GM23248 (cell line): ENCODE measurements at regions not wholly inside any gene's neighbourhood (a gene's known extent, or its start where the extent isn't known, plus 50 kb on each side); places are given as distances from the start of the nearest gene placed in this dataset.

Source experiments
- DNase-seq: peaks from one replicate; pipeline ENCODE4 v3.0.0-alpha.2; 2015
- H2AFZ ChIP-seq: fragments of 200-600 bp; sonication (generic); 2 replicates; pipeline ENCODE4 v1.6.1; 2016; ENCODE audit warnings: antibody characterized with exemption
- H3F3A ChIP-seq: fragments of 200-600 bp; sonication (generic); 2 replicates; pipeline ENCODE4 v1.6.1; 2016; ENCODE audit warnings: mild to moderate bottlenecking, antibody characterized with exemption, mixed run types; ENCODE audit not compliant: insufficient read depth
- H3K27ac ChIP-seq: fragments of 200-600 bp; sonication (generic); 2 replicates; pipeline ENCODE4 v1.5.1; 2016; ENCODE audit warnings: mild to moderate bottlenecking
- H3K27me3 ChIP-seq: fragments of 200-600 bp; sonication (generic); replicated peaks from 2 replicates; pipeline ENCODE4 v1.6.1; 2016; ENCODE audit warnings: mild to moderate bottlenecking; ENCODE audit not compliant: insufficient read depth
- H3K36me3 ChIP-seq: fragments of 200-600 bp; sonication (generic); 2 replicates; pipeline ENCODE4 v1.6.1; 2016; ENCODE audit warnings: low read depth, mild to moderate bottlenecking
- H3K4me1 ChIP-seq: fragments of 200-600 bp; sonication (generic); 2 replicates; pipeline ENCODE4 v1.6.1; 2016; ENCODE audit warnings: mild to moderate bottlenecking; ENCODE audit not compliant: insufficient read depth
- H3K4me2 ChIP-seq: fragments of 200-600 bp; sonication (generic); one replicate; pipeline ENCODE4 v1.6.1; 2016; ENCODE audit warnings: mild to moderate bottlenecking; ENCODE audit not compliant: unreplicated experiment
- H3K4me3 ChIP-seq: fragments of 200-600 bp; sonication (generic); 2 replicates; pipeline ENCODE4 v1.5.1; 2016; ENCODE audit warnings: mild to moderate bottlenecking
- H3K79me2 ChIP-seq: fragments of 200-600 bp; sonication (generic); 2 replicates; pipeline ENCODE4 v1.6.1; 2016; ENCODE audit warnings: mild to moderate bottlenecking; ENCODE audit not compliant: insufficient read depth
- H3K9ac ChIP-seq: fragments of 200-600 bp; sonication (generic); 2 replicates; pipeline ENCODE4 v1.6.1; 2016; ENCODE audit warnings: mild to moderate bottlenecking
- H3K9me2 ChIP-seq: fragments of 200-600 bp; sonication (generic); 2 replicates; pipeline ENCODE4 v1.6.1; 2016; ENCODE audit warnings: mixed run types, mild to moderate bottlenecking, moderate library complexity; ENCODE audit not compliant: insufficient read depth
- H3K9me3 ChIP-seq: fragments of 200-600 bp; sonication (generic); one replicate; pipeline ENCODE4 v1.6.1; 2017; ENCODE audit warnings: low read depth
- H4K20me1 ChIP-seq: fragments of 200-600 bp; sonication (generic); 2 replicates; pipeline ENCODE4 v1.6.0; 2016; ENCODE audit not compliant: insufficient read depth
- EZH2 ChIP-seq: fragments of 200-600 bp; sonication (generic); IDR thresholded peaks from 2 replicates; pipeline ENCODE4 v1.6.1; 2018; ENCODE audit warnings: antibody characterized with exemption, mild to moderate bottlenecking; ENCODE audit not compliant: insufficient read depth, poor library complexity, severe bottlenecking
- EZH2phosphoT487 ChIP-seq: fragments of 200-600 bp; sonication (generic); IDR thresholded peaks from 2 replicates; pipeline ENCODE4 v1.6.1; 2018; ENCODE audit warnings: antibody characterized with exemption, moderate library complexity, mild to moderate bottlenecking, low read depth; ENCODE audit not compliant: insufficient read depth
- WGBS, 2 experiments: methylation state at CpG; one replicate each; pipeline ENCODE4 v1.1.6; 2015 to 2017; ENCODE audit warnings: low lambda C conversion rate in 2 of 2, low coverage in 1 of 2; ENCODE audit errors: missing lambda C conversion rate in 2 of 2; 5-methylcytosine and 5-hydroxymethylcytosine counted together
- in situ Hi-C: fragments of 300-500 bp; cut with MboI; formaldehyde crosslinking; loops from 2 replicates; pipeline ENCODE4 v1.15.0; 2020

- DNase-seq: no peak
- 0 out of 2 replicates have a peak, but pooled peaks cover 3% of the 10 kb centered on the region for H3K27me3 ChIP-seq
- in situ Hi-C loops: no loop called here
- H3K27ac ChIP-seq: no peak overlapping the region
- no peak for TF ChIP-seq EZH2phosphoT487
- no peak for TF ChIP-seq EZH2
- no peak overlapping the region for H3K9ac ChIP-seq
- H3K4me3 ChIP-seq: no peak overlapping the region
- WGBS, 2 experiments: 95 to 100% methylated on average over 1 of the region's 1 CpG
- H3F3A ChIP-seq: peaks cover 25% of the 10 kb centered on the region
- peaks cover 14% of the 10 kb centered on the region for H3K4me1 ChIP-seq
- H3K79me2 ChIP-seq: no peaks in the 10 kb centered on the region
- H3K9me3 ChIP-seq: no peaks in the 10 kb centered on the region
- no peaks in the 10 kb centered on the region for H4K20me1 ChIP-seq
- no peak overlapping the region for H3K4me2 ChIP-seq
- no peaks in the 10 kb centered on the region for H3K9me2 ChIP-seq
- no peaks in the 10 kb centered on the region for H3K36me3 ChIP-seq
- no peak overlapping the region for H2AFZ ChIP-seq
These were observed 171.2 kb upstream of the ZFHX3 start for GRCh38 chr16:73219176-73219575.

DNA sequence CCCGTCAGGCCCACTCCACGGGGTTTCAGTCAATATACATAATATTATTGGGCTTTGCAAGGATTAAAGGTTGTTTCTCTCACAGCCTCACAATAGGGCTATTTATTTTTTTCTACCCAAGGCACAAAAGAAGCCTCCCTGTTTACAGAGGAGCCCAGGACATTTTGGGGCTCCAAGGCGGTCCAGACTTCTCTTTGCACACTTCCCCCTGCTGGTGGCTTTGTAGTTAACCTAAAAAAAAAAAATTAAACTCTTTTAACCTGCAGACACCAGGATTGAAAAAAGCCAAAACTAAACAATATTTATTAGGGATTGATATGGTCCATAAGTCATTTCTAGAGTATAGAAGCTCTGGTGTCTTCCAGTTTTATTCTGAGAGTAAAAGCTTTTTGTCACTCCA lies 169.7 kb upstream of the ZFHX3 start:
- H3K27ac ChIP-seq: no peak overlapping the region
- in situ Hi-C loops: no loop called here
- H3K4me1 ChIP-seq: peaks cover 23% of the 10 kb centered on the region
- no peaks in the 10 kb centered on the region for H3K79me2 ChIP-seq
- TF ChIP-seq EZH2phosphoT487 (no peak), EZH2 (no peak)
- H3K4me3 ChIP-seq: no peak overlapping the region
- WGBS, 2 experiments: 77 to 79% methylated on average over 3 of the region's 3 CpGs
- H3K36me3 ChIP-seq: no peaks in the 10 kb centered on the region
- no peaks in the 10 kb centered on the region for H4K20me1 ChIP-seq
- no peak for DNase-seq
- H3K9ac ChIP-seq: no peak overlapping the region
- H3K27me3 ChIP-seq: no peaks in the 10 kb centered on the region
- H3K9me3 ChIP-seq: no peaks in the 10 kb centered on the region
- no peak overlapping the region for H2AFZ ChIP-seq
- H3K4me2 ChIP-seq: no peak overlapping the region
- no peaks in the 10 kb centered on the region for H3K9me2 ChIP-seq
- H3F3A ChIP-seq: peaks cover 38% of the 10 kb centered on the region

DNA sequence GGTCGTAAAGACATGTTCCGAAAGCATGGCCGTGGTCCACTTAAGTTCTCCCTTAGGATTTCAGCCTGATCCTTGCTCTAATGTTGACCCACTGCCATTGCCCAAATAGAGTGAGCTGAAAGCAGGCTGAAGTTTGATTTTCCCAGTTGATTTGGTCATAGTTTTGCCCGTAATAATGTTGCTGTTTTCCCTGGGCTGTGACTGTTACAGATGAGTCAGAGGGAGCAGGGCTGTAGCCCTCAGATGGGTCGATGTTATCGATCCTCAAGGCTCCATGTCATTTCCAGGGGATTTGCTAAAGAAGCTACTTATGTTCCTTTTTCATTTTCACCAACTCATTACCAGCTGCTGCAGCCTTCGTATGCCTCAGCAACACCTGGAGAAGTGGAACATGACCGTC lies 169.0 kb upstream of the ZFHX3 start:
- in situ Hi-C loops: no loop called here
- Histone ChIP-seq H3K27ac (no peak overlapping the region), H3K9me2 (no peaks in the 10 kb centered on the region), H3K4me3 (no peak overlapping the region), H3K27me3 (no peaks in the 10 kb centered on the region), H4K20me1 (no peaks in the 10 kb centered on the region), H3F3A (peaks cover 38% of the 10 kb centered on the region), H3K4me1 (peaks cover 23% of the 10 kb centered on the region), H3K9ac (no peak overlapping the region), H3K4me2 (no peak overlapping the region), H3K79me2 (no peaks in the 10 kb centered on the region), H3K36me3 (no peaks in the 10 kb centered on the region), H3K9me3 (no peaks in the 10 kb centered on the region), H2AFZ (no peak overlapping the region)
- TF ChIP-seq EZH2phosphoT487 (no peak), EZH2 (no peak)
- WGBS, 2 experiments: 85 to 92% methylated on average over 8 of the region's 8 CpGs
- peak; percentile 34 for DNase-seq

DNA sequence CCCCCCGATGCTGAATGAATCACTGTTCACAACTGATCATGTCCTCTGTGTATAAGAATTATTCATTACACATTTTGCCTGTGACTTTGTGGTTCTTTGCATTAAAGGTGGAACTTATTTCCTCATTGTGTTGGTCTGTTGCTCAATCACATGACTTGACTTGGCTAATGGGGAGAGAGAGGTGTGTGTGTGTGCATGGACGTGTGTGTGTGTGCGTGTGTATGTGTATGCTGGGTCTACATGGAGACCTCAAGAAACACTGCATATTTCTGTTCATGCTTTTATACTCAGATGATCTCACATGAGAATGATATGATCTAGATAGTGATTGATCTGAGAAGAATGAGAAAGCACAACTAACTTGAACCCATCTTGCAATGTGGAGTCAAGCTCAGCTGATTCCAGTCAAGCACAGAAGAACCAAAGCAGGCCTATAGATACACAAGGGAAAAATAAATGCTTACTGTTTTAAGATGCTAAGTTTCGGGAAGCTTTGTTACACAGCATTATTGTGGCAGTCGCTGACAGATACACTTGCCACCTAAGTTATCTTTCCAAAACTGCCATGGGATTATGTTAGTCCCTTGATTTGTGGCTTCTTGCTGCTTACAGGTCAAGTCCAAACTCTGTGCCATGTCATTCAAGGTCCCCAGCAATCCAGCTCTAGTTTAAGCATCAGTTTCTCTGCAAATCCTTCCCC lies 167.9 kb upstream of the ZFHX3 start:
- TF ChIP-seq EZH2 (no peak), EZH2phosphoT487 (no peak)
- peak; percentile 88 for DNase-seq
- Histone ChIP-seq H3K4me2 (peak overlapping the region; percentile 40), H3K27ac (peak overlapping the region; percentile 90), H3K9me2 (no peaks in the 10 kb centered on the region), H2AFZ (peak overlapping the region; percentile 47; the same call in 1 of the 2 replicates), H3K4me3 (no peak overlapping the region), H3K79me2 (no peaks in the 10 kb centered on the region), H3K9ac (peak overlapping the region; percentile 60), H3K9me3 (no peaks in the 10 kb centered on the region), H4K20me1 (no peaks in the 10 kb centered on the region), H3K4me1 (peaks cover 23% of the 10 kb centered on the region), H3K27me3 (no peaks in the 10 kb centered on the region), H3K36me3 (no peaks in the 10 kb centered on the region), H3F3A (peaks cover 38% of the 10 kb centered on the region)
- WGBS, 2 experiments: 55 to 57% methylated on average over 5 of the region's 5 CpGs
- in situ Hi-C loops: no loop called here
